ENCODE measurements at regions not wholly inside any gene's neighbourhood (a gene's known extent, or its start where the extent isn't known, plus 50 kb on each side); places are given as distances from the start of the nearest gene placed in this dataset.

GRCh38 chr5:121688781-121689180 lies 162.9 kb upstream of the FTMT start:
- no peak overlapping the region for H3K4me2 ChIP-seq (replicated peaks; ENCODE audit: low read depth, low read length, poor library complexity, severe bottlenecking)
- ChIA-PET POLR2A (no interaction called here), CTCF (no interaction called here)
- H3K4me1 Mint-ChIP-seq = no peaks in the 10 kb centered on the region
- H3K4me1 ChIP-seq (ENCODE audit: control insufficient read depth in 2 of 2, insufficient read depth in 2 of 2, low read length in 2 of 2) = no peaks in the 10 kb centered on the region
- no peak overlapping the region for H3K27ac Mint-ChIP-seq
- H3K36me3 ChIP-seq (replicated peaks in 1 of 2; ENCODE audit: control extremely low read depth in 1 of 2, control insufficient read depth in 1 of 2, extremely low read depth in 1 of 2, insufficient read depth in 2 of 2, low read length in 1 of 2) = no peaks in the 10 kb centered on the region
- no peaks in the 10 kb centered on the region for H4K20me1 ChIP-seq (ENCODE audit: control insufficient read depth, insufficient read depth, low read length, poor library complexity, severe bottlenecking)
- H3K27ac ChIP-seq (ENCODE audit: low read length in 2 of 2) = no peak overlapping the region
- 56% methylated on average over 1 of the region's 2 CpGs for WGBS (ENCODE audit: insufficient coverage)
- no peak overlapping the region for H3K4me3 Mint-ChIP-seq
- ATAC-seq (ENCODE audit: low read depth) (no peak), DNase-seq (no peak)
- H3K9me3 Mint-ChIP-seq (ENCODE audit: insufficient read depth) = peaks cover 4% of the 10 kb centered on the region
- H3K9ac ChIP-seq (ENCODE audit: low read length) = no peak overlapping the region
- H3K4me3 ChIP-seq (ENCODE audit: control extremely low read depth in 1 of 5, extremely low read depth in 1 of 5, insufficient read depth in 1 of 5, low read depth in 2 of 5, low read length in 4 of 5) = no peak overlapping the region
- no peaks in the 10 kb centered on the region for H3K27me3 Mint-ChIP-seq
- H2AFZ ChIP-seq (ENCODE audit: insufficient read depth, low read depth, low read length, poor library complexity, severe bottlenecking) = no peak overlapping the region
- TF ChIP-seq CTCF (IDR thresholded peaks at IDR 0.05) (no peak), EZH2 (IDR thresholded peaks at IDR 0.05; ENCODE audit: borderline replicate concordance, insufficient read depth, low read depth, low read length, poor library complexity, severe bottlenecking) (no peak)
- no peaks in the 10 kb centered on the region for H3K27me3 ChIP-seq (replicated peaks in 1 of 4; ENCODE audit: control extremely low read depth in 1 of 4, control insufficient read depth in 3 of 4, insufficient read depth in 4 of 4, low read length in 3 of 4)
- H3K9me3 ChIP-seq (ENCODE audit: control extremely low read depth in 1 of 3, control insufficient read depth in 2 of 3, insufficient read depth in 1 of 3, low read length in 2 of 3) = no peaks in the 10 kb centered on the region
- H3K79me2 ChIP-seq (ENCODE audit: control insufficient read depth, insufficient read depth, low read length) = no peaks in the 10 kb centered on the region
- intact Hi-C loops (cut with micrococcal nuclease) = no loop called here

GRCh38 chr5:121691478-121691877 lies 160.2 kb upstream of the FTMT start:
- no peak overlapping the region for H3K4me2 ChIP-seq (replicated peaks; ENCODE audit: low read depth, low read length, poor library complexity, severe bottlenecking)
- no peak overlapping the region for H3K27ac ChIP-seq (ENCODE audit: low read length in 2 of 2)
- H3K4me1 ChIP-seq (ENCODE audit: control insufficient read depth in 2 of 2, insufficient read depth in 2 of 2, low read length in 2 of 2) = no peaks in the 10 kb centered on the region
- no peak overlapping the region for H3K27ac Mint-ChIP-seq
- intact Hi-C loops (cut with micrococcal nuclease) = no loop called here
- H4K20me1 ChIP-seq (ENCODE audit: control insufficient read depth, insufficient read depth, low read length, poor library complexity, severe bottlenecking) = no peaks in the 10 kb centered on the region
- no peaks in the 10 kb centered on the region for H3K9me3 ChIP-seq (ENCODE audit: control extremely low read depth in 1 of 3, control insufficient read depth in 2 of 3, insufficient read depth in 1 of 3, low read length in 2 of 3)
- no peaks in the 10 kb centered on the region for H3K79me2 ChIP-seq (ENCODE audit: control insufficient read depth, insufficient read depth, low read length)
- CTCF ChIA-PET = no interaction called here
- H3K9ac ChIP-seq (ENCODE audit: low read length) = no peak overlapping the region
- no peaks in the 10 kb centered on the region for H3K4me1 Mint-ChIP-seq
- ATAC-seq (ENCODE audit: low read depth) (no peak), DNase-seq (no peak)
- H3K27me3 Mint-ChIP-seq = no peaks in the 10 kb centered on the region
- POLR2A ChIA-PET = no interaction called here
- no peak for TF ChIP-seq CTCF (IDR thresholded peaks at IDR 0.05)
- TF ChIP-seq EZH2 (IDR thresholded peaks at IDR 0.05; ENCODE audit: borderline replicate concordance, insufficient read depth, low read depth, low read length, poor library complexity, severe bottlenecking) = no peak
- no peaks in the 10 kb centered on the region for H3K27me3 ChIP-seq (replicated peaks in 1 of 4; ENCODE audit: control extremely low read depth in 1 of 4, control insufficient read depth in 3 of 4, insufficient read depth in 4 of 4, low read length in 3 of 4)
- H3K9me3 Mint-ChIP-seq (ENCODE audit: insufficient read depth) = peaks cover 4% of the 10 kb centered on the region
- no peak overlapping the region for H2AFZ ChIP-seq (ENCODE audit: insufficient read depth, low read depth, low read length, poor library complexity, severe bottlenecking)
- H3K4me3 Mint-ChIP-seq = no peak overlapping the region
- H3K4me3 ChIP-seq (ENCODE audit: control extremely low read depth in 1 of 5, extremely low read depth in 1 of 5, insufficient read depth in 1 of 5, low read depth in 2 of 5, low read length in 4 of 5) = no peak overlapping the region
- no peaks in the 10 kb centered on the region for H3K36me3 ChIP-seq (replicated peaks in 1 of 2; ENCODE audit: control extremely low read depth in 1 of 2, control insufficient read depth in 1 of 2, extremely low read depth in 1 of 2, insufficient read depth in 2 of 2, low read length in 1 of 2)

All from B cell (primary cell).